ENCODE measurements at regions not wholly inside any gene's neighbourhood (a gene's known extent, or its start where the extent isn't known, plus 50 kb on each side); places are given as distances from the start of the nearest gene placed in this dataset.

DNA sequence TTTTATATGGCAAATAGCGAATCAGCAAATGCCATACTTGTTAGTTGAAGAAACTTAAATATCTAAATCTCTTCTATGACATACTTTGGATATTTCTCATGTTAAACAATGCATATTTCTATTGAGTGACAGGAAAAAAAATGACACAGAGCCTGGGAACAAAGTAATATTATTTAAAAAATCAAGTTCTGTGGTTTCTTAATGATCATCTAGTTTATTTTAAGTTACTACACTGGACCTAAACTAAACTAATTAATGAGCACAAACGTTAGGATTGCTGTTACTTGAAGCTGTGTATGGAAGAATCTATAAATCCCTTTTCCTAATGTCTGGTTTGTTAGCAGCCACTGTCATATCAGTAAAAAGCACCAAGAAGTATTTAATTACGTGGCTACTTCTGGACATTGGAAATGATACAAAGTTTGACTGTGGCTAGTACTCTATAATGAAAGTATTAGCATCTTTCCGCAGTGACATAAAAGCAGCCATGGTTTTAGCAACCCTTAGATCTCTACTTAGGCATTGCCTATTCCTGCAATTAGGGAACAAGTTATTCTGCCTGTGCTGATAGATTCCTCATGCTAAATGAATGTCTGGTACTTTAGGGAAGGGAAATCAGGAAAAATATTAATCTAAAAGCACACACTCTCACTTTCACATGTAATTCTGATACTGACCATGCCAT, 981.7 kb upstream of the B3GALT2 start:
- ATAC-seq (no peak), DNase-seq (no peak)
- Mint-ChIP-seq H3K4me1 (no peaks in the 10 kb centered on the region), H3K27me3 (ENCODE audit: low read depth in 2 of 2) (no peaks in the 10 kb centered on the region), H3K9me3 (peaks cover 0 to 7% of the 10 kb centered on the region in 2 donors), H3K4me3 (no peak overlapping the region), H3K36me3 (no peaks in the 10 kb centered on the region), H3K27ac (no peak overlapping the region)
- H3K27me3 ChIP-seq (ENCODE audit: control insufficient read depth, insufficient read depth, low read length), result no peaks in the 10 kb centered on the region
- H3K27ac ChIP-seq (ENCODE audit: low read length), result no peak overlapping the region
- H3K36me3 ChIP-seq (ENCODE audit: control insufficient read depth, insufficient read depth, low read length), result no peaks in the 10 kb centered on the region
- WGBS (ENCODE audit: insufficient coverage), result 94% methylated on average over 3 of the region's 4 CpGs
- no peaks in the 10 kb centered on the region for H3K9me3 ChIP-seq (ENCODE audit: control insufficient read depth, insufficient read depth, low read length)
- H3K4me1 ChIP-seq (ENCODE audit: control insufficient read depth, insufficient read depth, low read length), result no peaks in the 10 kb centered on the region
- no peak overlapping the region for H3K4me3 ChIP-seq (ENCODE audit: low read length)
- TF ChIP-seq, protein P1, sequence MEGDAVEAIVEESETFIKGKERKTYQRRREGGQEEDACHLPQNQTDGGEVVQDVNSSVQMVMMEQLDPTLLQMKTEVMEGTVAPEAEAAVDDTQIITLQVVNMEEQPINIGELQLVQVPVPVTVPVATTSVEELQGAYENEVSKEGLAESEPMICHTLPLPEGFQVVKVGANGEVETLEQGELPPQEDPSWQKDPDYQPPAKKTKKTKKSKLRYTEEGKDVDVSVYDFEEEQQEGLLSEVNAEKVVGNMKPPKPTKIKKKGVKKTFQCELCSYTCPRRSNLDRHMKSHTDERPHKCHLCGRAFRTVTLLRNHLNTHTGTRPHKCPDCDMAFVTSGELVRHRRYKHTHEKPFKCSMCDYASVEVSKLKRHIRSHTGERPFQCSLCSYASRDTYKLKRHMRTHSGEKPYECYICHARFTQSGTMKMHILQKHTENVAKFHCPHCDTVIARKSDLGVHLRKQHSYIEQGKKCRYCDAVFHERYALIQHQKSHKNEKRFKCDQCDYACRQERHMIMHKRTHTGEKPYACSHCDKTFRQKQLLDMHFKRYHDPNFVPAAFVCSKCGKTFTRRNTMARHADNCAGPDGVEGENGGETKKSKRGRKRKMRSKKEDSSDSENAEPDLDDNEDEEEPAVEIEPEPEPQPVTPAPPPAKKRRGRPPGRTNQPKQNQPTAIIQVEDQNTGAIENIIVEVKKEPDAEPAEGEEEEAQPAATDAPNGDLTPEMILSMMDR (IDR thresholded peaks at IDR 0.05), result no peak
- intact Hi-C loops (cut with micrococcal nuclease), result no loop called here

GRCh38 chr1:194164755-194165154, 978.3 kb upstream of the B3GALT2 start:
- H3K27me3 ChIP-seq (ENCODE audit: control insufficient read depth, insufficient read depth, low read length), result no peaks in the 10 kb centered on the region
- intact Hi-C loops (cut with micrococcal nuclease), result no loop called here
- H3K9me3 Mint-ChIP-seq, result peaks cover 0 to 4% of the 10 kb centered on the region in 2 donors
- no peaks in the 10 kb centered on the region for H3K27me3 Mint-ChIP-seq (ENCODE audit: low read depth in 2 of 2)
- H3K4me1 Mint-ChIP-seq, result no peaks in the 10 kb centered on the region
- H3K9me3 ChIP-seq (ENCODE audit: control insufficient read depth, insufficient read depth, low read length), result no peaks in the 10 kb centered on the region
- no peak overlapping the region for H3K4me3 ChIP-seq (ENCODE audit: low read length)
- H3K4me3 Mint-ChIP-seq, result no peak overlapping the region
- ATAC-seq (no peak), DNase-seq (no peak)
- no peak overlapping the region for H3K27ac Mint-ChIP-seq
- H3K36me3 Mint-ChIP-seq, result no peaks in the 10 kb centered on the region
- no peaks in the 10 kb centered on the region for H3K36me3 ChIP-seq (ENCODE audit: control insufficient read depth, insufficient read depth, low read length)
- WGBS (ENCODE audit: insufficient coverage), result no CpG with 5 or more reads among the region's 1 CpG
- no peak overlapping the region for H3K27ac ChIP-seq (ENCODE audit: low read length)
- TF ChIP-seq, protein P1 (IDR thresholded peaks at IDR 0.05), result no peak
- H3K4me1 ChIP-seq (ENCODE audit: control insufficient read depth, insufficient read depth, low read length), result no peaks in the 10 kb centered on the region

- intact Hi-C loops (cut with micrococcal nuclease), result no loop called here
- Histone ChIP-seq H3K36me3 (ENCODE audit: control insufficient read depth, insufficient read depth, low read length) (no peaks in the 10 kb centered on the region), H3K27me3 (ENCODE audit: control insufficient read depth, insufficient read depth, low read length) (no peaks in the 10 kb centered on the region), H3K4me1 (ENCODE audit: control insufficient read depth, insufficient read depth, low read length) (no peaks in the 10 kb centered on the region), H3K27ac (ENCODE audit: low read length) (no peak overlapping the region), H3K9me3 (ENCODE audit: control insufficient read depth, insufficient read depth, low read length) (no peaks in the 10 kb centered on the region), H3K4me3 (ENCODE audit: low read length) (no peak overlapping the region)
- Mint-ChIP-seq H3K4me1 (no peaks in the 10 kb centered on the region), H3K36me3 (no peaks in the 10 kb centered on the region), H3K27me3 (ENCODE audit: low read depth in 2 of 2) (no peaks in the 10 kb centered on the region), H3K4me3 (no peak overlapping the region), H3K27ac (no peak overlapping the region), H3K9me3 (peaks cover 2 to 9% of the 10 kb centered on the region in 2 donors)
- TF ChIP-seq, protein P1 (IDR thresholded peaks at IDR 0.05), result no peak
- 64% methylated on average over 1 of the region's 1 CpG for WGBS (ENCODE audit: insufficient coverage)
- no peak for ATAC-seq
- DNase-seq, result no peak
These were observed 975.2 kb upstream of the B3GALT2 start for GRCh38 chr1:194161591-194161990.

DNA sequence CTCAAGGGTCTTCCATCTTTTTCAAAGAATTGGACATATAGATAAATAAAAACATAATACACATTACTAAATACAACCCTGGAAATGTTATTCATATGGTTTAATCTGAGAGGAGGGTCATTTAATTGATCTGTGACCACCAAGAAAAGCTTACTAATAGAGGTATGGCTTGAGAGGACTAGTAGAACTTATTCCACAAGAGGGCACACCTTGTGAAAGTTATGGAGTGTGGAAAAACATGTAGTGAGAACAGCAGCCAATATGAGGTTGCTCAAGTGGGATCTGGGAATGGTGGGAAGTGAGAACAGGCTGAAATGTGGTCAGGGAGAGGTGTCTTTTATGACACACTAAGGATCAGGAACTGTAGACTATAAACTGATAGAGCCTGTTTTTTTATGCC, 973.5 kb upstream of the B3GALT2 start:
- Histone ChIP-seq H3K4me3 (ENCODE audit: low read length) (no peak overlapping the region), H3K27me3 (ENCODE audit: control insufficient read depth, insufficient read depth, low read length) (no peaks in the 10 kb centered on the region), H3K9me3 (ENCODE audit: control insufficient read depth, insufficient read depth, low read length) (no peaks in the 10 kb centered on the region), H3K4me1 (ENCODE audit: control insufficient read depth, insufficient read depth, low read length) (no peaks in the 10 kb centered on the region), H3K27ac (ENCODE audit: low read length) (no peak overlapping the region), H3K36me3 (ENCODE audit: control insufficient read depth, insufficient read depth, low read length) (no peaks in the 10 kb centered on the region)
- DNase-seq (no peak), ATAC-seq (no peak)
- Mint-ChIP-seq H3K9me3 (peaks cover 0 to 10% of the 10 kb centered on the region in 2 donors), H3K4me3 (no peak overlapping the region), H3K27ac (no peak overlapping the region), H3K27me3 (ENCODE audit: low read depth in 2 of 2) (no peaks in the 10 kb centered on the region), H3K36me3 (no peaks in the 10 kb centered on the region), H3K4me1 (no peaks in the 10 kb centered on the region)
- TF ChIP-seq, protein P1 (IDR thresholded peaks at IDR 0.05), result no peak
- intact Hi-C loops (cut with micrococcal nuclease), result no loop called here

Measured in natural killer cell (primary cell).